HEK293 (cell line): ENCODE measurements at regions not wholly inside any gene's neighbourhood (a gene's known extent, or its start where the extent isn't known, plus 50 kb on each side); places are given as distances from the start of the nearest gene placed in this dataset.

Source experiments
- CTCF ChIA-PET: fragments of 350-600 bp; formaldehyde crosslinking; extraction: SDS; loops from one replicate; lab custom pipeline; 2021; ENCODE audit warnings: antibody characterized with exemption; lab: Yijun Ruan, JAX
- POLR2A ChIA-PET: fragments of 300-600 bp; formaldehyde crosslinking; extraction: SDS; loops from one replicate; lab custom pipeline; 2020; ENCODE audit warnings: antibody characterized with exemption, inconsistent platforms; lab: Yijun Ruan, JAX
- H3K27ac ChIP-seq: fragments of 200-500 bp; sonication (Bioruptor generic); 2 replicates; pipeline ENCODE4 v1.5.1; 2014; ENCODE audit warnings: low read depth, low read length, control low read depth, inconsistent platforms; ENCODE audit errors: extremely low read depth
- H3K36me3 ChIP-seq, 2 experiments: fragments of 200-500 bp in 1 of 2; sonication (Bioruptor generic) in 1 of 2; 1 replicate in 1 of 2; 2 replicates in 1 of 2; pipeline ENCODE4 v1.5.1; 2014 to 2017; ENCODE audit warnings: inconsistent platforms in 2 of 2, low read length in 2 of 2; ENCODE audit not compliant: control insufficient read depth in 2 of 2, insufficient read depth in 1 of 2
- H3K4me1 ChIP-seq: fragments of 200-500 bp; sonication (Bioruptor generic); 2 replicates; pipeline ENCODE4 v1.5.1; 2014; ENCODE audit warnings: mild to moderate bottlenecking, low read length, inconsistent platforms; ENCODE audit not compliant: control insufficient read depth, insufficient read depth
- H3K4me3 ChIP-seq: 2 replicates; pipeline ENCODE4 v1.5.1; 2011; ENCODE audit warnings: low read depth, mild to moderate bottlenecking, control low read depth, low read length, moderate library complexity
- H3K9me3 ChIP-seq: fragments of 200-500 bp; sonication (Bioruptor generic); 2 replicates; pipeline ENCODE4 v1.5.1; 2014; ENCODE audit warnings: low read depth, low read length, inconsistent platforms; ENCODE audit not compliant: control insufficient read depth, insufficient read depth
- HOXD13 ChIP-seq: sonication (generic); formaldehyde crosslinking; IDR thresholded peaks from 2 replicates; pipeline ENCODE4 v1.8.0; 2022; ENCODE audit warnings: missing genetic modification reagents, borderline replicate concordance
- PRDM10 ChIP-seq: fragments of 450-650 bp; formaldehyde crosslinking; IDR thresholded peaks from 2 replicates; pipeline ENCODE4 v1.5.1; 2016; ENCODE audit warnings: missing biosample characterization, missing genetic modification characterization
- ZNF311 ChIP-seq: fragments of 450-650 bp; formaldehyde crosslinking; IDR thresholded peaks from 2 replicates; pipeline ENCODE4 v1.5.1; 2017; ENCODE audit warnings: missing biosample characterization, missing genetic modification characterization, borderline replicate concordance
- ZNF394 ChIP-seq: fragments of 450-650 bp; formaldehyde crosslinking; IDR thresholded peaks from 2 replicates; pipeline ENCODE4 v1.5.1; 2016; ENCODE audit warnings: missing biosample characterization, missing genetic modification characterization, mild to moderate bottlenecking, moderate library complexity, borderline replicate concordance
- ZNF404 ChIP-seq: fragments of 450-650 bp; formaldehyde crosslinking; IDR thresholded peaks from 2 replicates; pipeline ENCODE4 v1.5.1; 2017; ENCODE audit warnings: missing biosample characterization, missing genetic modification characterization
- ZNF416 ChIP-seq: fragments of 450-650 bp; formaldehyde crosslinking; IDR thresholded peaks from 2 replicates; pipeline ENCODE4 v1.5.1; 2016; ENCODE audit warnings: missing biosample characterization, missing genetic modification characterization
- ZNF664 ChIP-seq: fragments of 450-650 bp; formaldehyde crosslinking; IDR thresholded peaks from 2 replicates; pipeline ENCODE4 v1.5.1; 2016; ENCODE audit warnings: missing biosample characterization, missing genetic modification characterization
- ZNF701 ChIP-seq: fragments of 450-650 bp; formaldehyde crosslinking; IDR thresholded peaks from 2 replicates; pipeline ENCODE4 v1.5.1; 2016; ENCODE audit warnings: missing biosample characterization, missing genetic modification characterization
- ZNF707 ChIP-seq: fragments of 450-650 bp; formaldehyde crosslinking; IDR thresholded peaks from 2 replicates; pipeline ENCODE4 v1.5.1; 2016; ENCODE audit warnings: missing biosample characterization, missing genetic modification characterization
- TF ChIP-seq, protein P1 (sequence below): fragments of 450-650 bp; formaldehyde crosslinking; IDR thresholded peaks from 2 replicates; pipeline ENCODE4 v1.5.1; 2016; ENCODE audit warnings: missing biosample characterization, missing genetic modification characterization, borderline replicate concordance
- TF ChIP-seq, protein P2 (sequence below): fragments of 450-650 bp; formaldehyde crosslinking; IDR thresholded peaks from 2 replicates; pipeline ENCODE4 v1.5.1; 2016; ENCODE audit warnings: missing biosample characterization, missing genetic modification characterization

DNA sequence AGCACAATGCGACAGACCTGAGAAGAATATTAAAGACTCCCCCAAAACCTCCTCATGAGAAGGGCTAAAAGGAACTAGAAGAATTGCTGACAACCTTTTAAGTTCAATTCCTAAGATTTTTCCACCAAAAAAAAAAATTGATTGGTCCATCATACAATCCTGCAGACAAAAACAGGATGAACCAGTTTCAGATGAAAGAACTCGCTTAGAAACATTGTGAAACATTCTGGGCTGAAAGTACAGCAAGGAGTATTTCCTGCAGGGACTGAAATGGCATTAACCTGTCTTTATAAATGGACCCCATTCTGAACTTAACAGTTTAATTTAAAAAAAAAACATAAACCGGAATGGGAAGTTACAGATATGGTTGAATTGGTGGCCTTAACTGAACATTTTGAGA, 96.0 kb upstream of the FAM174B start:
- Histone ChIP-seq H3K4me3 (no peak overlapping the region), H3K27ac (no peak overlapping the region), H3K4me1 (no peaks in the 10 kb centered on the region), H3K9me3 (no peaks in the 10 kb centered on the region), H3K36me3 (no peaks in the 10 kb centered on the region)
- ChIA-PET POLR2A (no interaction called here), CTCF (interaction anchor here (0.6 kb wide), 1 partner anchor 1402 kb away, joined by 4 read pairs; no protein-coding TSS in a partner anchor)
- TF ChIP-seq, protein P1, sequence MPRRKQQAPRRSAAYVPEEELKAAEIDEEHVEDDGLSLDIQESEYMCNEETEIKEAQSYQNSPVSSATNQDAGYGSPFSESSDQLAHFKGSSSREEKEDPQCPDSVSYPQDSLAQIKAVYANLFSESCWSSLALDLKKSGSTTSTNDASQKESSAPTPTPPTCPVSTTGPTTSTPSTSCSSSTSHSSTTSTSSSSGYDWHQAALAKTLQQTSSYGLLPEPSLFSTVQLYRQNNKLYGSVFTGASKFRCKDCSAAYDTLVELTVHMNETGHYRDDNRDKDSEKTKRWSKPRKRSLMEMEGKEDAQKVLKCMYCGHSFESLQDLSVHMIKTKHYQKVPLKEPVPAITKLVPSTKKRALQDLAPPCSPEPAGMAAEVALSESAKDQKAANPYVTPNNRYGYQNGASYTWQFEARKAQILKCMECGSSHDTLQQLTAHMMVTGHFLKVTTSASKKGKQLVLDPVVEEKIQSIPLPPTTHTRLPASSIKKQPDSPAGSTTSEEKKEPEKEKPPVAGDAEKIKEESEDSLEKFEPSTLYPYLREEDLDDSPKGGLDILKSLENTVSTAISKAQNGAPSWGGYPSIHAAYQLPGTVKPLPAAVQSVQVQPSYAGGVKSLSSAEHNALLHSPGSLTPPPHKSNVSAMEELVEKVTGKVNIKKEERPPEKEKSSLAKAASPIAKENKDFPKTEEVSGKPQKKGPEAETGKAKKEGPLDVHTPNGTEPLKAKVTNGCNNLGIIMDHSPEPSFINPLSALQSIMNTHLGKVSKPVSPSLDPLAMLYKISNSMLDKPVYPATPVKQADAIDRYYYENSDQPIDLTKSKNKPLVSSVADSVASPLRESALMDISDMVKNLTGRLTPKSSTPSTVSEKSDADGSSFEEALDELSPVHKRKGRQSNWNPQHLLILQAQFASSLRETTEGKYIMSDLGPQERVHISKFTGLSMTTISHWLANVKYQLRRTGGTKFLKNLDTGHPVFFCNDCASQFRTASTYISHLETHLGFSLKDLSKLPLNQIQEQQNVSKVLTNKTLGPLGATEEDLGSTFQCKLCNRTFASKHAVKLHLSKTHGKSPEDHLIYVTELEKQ (tag by site-specific recombination) = no peak
- TF ChIP-seq ZNF404 (tag by site-specific recombination) (no peak), ZNF311 (no peak), ZNF416 (tag by site-specific recombination) (no peak), ZNF394 (tag by site-specific recombination) (no peak), ZNF701 (no peak), ZNF664 (tag by site-specific recombination) (no peak), HOXD13 (CRISPR knock-in tag) (no peak)
- TF ChIP-seq, protein P2, sequence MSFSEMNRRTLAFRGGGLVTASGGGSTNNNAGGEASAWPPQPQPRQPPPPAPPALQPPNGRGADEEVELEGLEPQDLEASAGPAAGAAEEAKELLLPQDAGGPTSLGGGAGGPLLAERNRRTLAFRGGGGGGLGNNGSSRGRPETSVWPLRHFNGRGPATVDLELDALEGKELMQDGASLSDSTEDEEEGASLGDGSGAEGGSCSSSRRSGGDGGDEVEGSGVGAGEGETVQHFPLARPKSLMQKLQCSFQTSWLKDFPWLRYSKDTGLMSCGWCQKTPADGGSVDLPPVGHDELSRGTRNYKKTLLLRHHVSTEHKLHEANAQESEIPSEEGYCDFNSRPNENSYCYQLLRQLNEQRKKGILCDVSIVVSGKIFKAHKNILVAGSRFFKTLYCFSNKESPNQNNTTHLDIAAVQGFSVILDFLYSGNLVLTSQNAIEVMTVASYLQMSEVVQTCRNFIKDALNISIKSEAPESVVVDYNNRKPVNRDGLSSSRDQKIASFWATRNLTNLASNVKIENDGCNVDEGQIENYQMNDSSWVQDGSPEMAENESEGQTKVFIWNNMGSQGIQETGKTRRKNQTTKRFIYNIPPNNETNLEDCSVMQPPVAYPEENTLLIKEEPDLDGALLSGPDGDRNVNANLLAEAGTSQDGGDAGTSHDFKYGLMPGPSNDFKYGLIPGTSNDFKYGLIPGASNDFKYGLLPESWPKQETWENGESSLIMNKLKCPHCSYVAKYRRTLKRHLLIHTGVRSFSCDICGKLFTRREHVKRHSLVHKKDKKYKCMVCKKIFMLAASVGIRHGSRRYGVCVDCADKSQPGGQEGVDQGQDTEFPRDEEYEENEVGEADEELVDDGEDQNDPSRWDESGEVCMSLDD = no peak

DNA sequence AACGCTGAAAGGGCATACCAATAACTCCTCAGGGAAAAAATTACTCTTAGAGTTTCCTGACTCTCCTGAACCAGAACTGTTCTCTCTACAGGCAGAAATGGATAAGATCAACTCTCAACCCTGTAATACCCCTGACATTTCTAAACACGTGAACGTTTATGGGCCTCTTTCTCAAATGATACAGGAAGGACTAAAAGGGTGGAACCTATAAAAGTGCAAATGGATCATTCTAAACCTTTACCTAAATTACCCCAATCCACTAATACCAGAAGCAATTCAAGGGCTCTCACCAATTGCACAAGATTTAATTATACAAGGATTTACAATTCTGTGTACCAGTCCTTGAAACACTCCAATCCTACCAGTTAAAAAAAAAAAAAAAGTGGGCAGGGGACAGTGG, 98.0 kb upstream of the FAM174B start:
- POLR2A ChIA-PET = no interaction called here
- H3K4me3 ChIP-seq = no peak overlapping the region
- CTCF ChIA-PET = no interaction called here

More for the DNA sequence above, 98.0 kb upstream of the FAM174B start:
- Histone ChIP-seq H3K9me3 (no peaks in the 10 kb centered on the region), H3K36me3 (no peaks in the 10 kb centered on the region), H3K4me1 (no peaks in the 10 kb centered on the region)
- TF ChIP-seq PRDM10 = peak; percentile 60
- no peak for TF ChIP-seq ZNF707 (tag by site-specific recombination)
- TF ChIP-seq, all 188 proteins: peak for 1
- no peak overlapping the region for H3K27ac ChIP-seq
